OCI-LY1 (cell line): ENCODE measurements at regions not wholly inside any gene's neighbourhood (a gene's known extent, or its start where the extent isn't known, plus 50 kb on each side); places are given as distances from the start of the nearest gene placed in this dataset.

Experiments used
- CTCF ChIP-seq: fragments of 200-600 bp; sonication (generic), shearing (Covaris generic); IDR thresholded peaks from 2 replicates; pipeline ENCODE4 v1.5.1; 2017; ENCODE audit warnings: mild to moderate bottlenecking, antibody characterized with exemption, low read length, moderate library complexity, mixed read lengths
- EZH2 ChIP-seq: fragments of 200-600 bp; sonication (generic), shearing (Covaris generic); IDR thresholded peaks from 2 replicates; pipeline ENCODE4 v1.8.0; 2017; ENCODE audit warnings: borderline replicate concordance, mixed run types, mild to moderate bottlenecking, antibody characterized with exemption, low read length, moderate library complexity, mixed read lengths

- TF ChIP-seq CTCF (no peak), EZH2 (no peak)
These were observed 482.5 kb downstream of the ZNF536 start for GRCh38 chr19:30854661-30855060.
